Nephron progenitor cell (in vitro differentiated cells): ENCODE measurements at regions not wholly inside any gene's neighbourhood (a gene's known extent, or its start where the extent isn't known, plus 50 kb on each side); places are given as distances from the start of the nearest gene placed in this dataset.

ENCODE experiments used
- DNase-seq: peaks from one replicate; pipeline ENCODE4 v3.0.0; 2021
- H3K27ac Mint-ChIP-seq: 2 replicates; pipeline ENCODE4 v1.8.0; 2021; ENCODE audit warnings: mild to moderate bottlenecking, moderate library complexity, mixed read lengths
- H3K27me3 Mint-ChIP-seq: 2 replicates; pipeline ENCODE4 v1.8.0; 2021; ENCODE audit warnings: mild to moderate bottlenecking, low read depth, mixed read lengths; ENCODE audit not compliant: poor library complexity
- H3K36me3 Mint-ChIP-seq: 2 replicates; pipeline ENCODE4 v1.8.0; 2021; ENCODE audit warnings: low read depth, mixed read lengths
- H3K4me1 Mint-ChIP-seq: 2 replicates; pipeline ENCODE4 v1.8.0; 2021; ENCODE audit warnings: mixed read lengths
- H3K4me3 Mint-ChIP-seq: 2 replicates; pipeline ENCODE4 v1.8.0; 2021; ENCODE audit warnings: mild to moderate bottlenecking, moderate library complexity, mixed read lengths
- H3K9me3 Mint-ChIP-seq: 2 replicates; pipeline ENCODE4 v1.8.0; 2021; ENCODE audit warnings: mild to moderate bottlenecking, moderate library complexity, mixed read lengths
- CTCF ChIP-seq: fragments of 200-600 bp; sonication (generic); IDR thresholded peaks from 2 replicates; pipeline ENCODE4 v1.5.0; 2021; ENCODE audit warnings: antibody characterized with exemption

- no peak overlapping the region for H3K27ac Mint-ChIP-seq
Observed at GRCh38 chr13:107778094-107778493, 437.2 kb downstream of the LIG4 start.

GRCh38 chr13:107770541-107770940 is 444.8 kb downstream of the LIG4 start:
- no peaks in the 10 kb centered on the region for H3K36me3 Mint-ChIP-seq
- H3K27ac Mint-ChIP-seq: no peak overlapping the region
- H3K4me1 Mint-ChIP-seq: no peaks in the 10 kb centered on the region
- no peaks in the 10 kb centered on the region for H3K27me3 Mint-ChIP-seq
- no peak for DNase-seq
- H3K9me3 Mint-ChIP-seq: peaks cover 4% of the 10 kb centered on the region
- H3K4me3 Mint-ChIP-seq: no peak overlapping the region
- no peak for TF ChIP-seq CTCF

More at GRCh38 chr13:107778094-107778493, 437.2 kb downstream of the LIG4 start:
- no peak for DNase-seq
- Mint-ChIP-seq H3K36me3 (no peaks in the 10 kb centered on the region), H3K4me3 (no peak overlapping the region), H3K4me1 (no peaks in the 10 kb centered on the region), H3K27me3 (no peaks in the 10 kb centered on the region), H3K9me3 (peaks cover 9% of the 10 kb centered on the region)
- TF ChIP-seq CTCF: no peak

- DNase-seq: no peak
- H3K4me3 Mint-ChIP-seq: no peak overlapping the region
- H3K36me3 Mint-ChIP-seq: no peaks in the 10 kb centered on the region
- H3K4me1 Mint-ChIP-seq: no peaks in the 10 kb centered on the region
- peaks cover 2% of the 10 kb centered on the region for H3K27me3 Mint-ChIP-seq
- H3K27ac Mint-ChIP-seq: peak overlapping the region; percentile 20
- no peak for TF ChIP-seq CTCF
- peaks cover 4% of the 10 kb centered on the region for H3K9me3 Mint-ChIP-seq
Observed at GRCh38 chr13:107767119-107767518, 448.2 kb downstream of the LIG4 start.

- Mint-ChIP-seq H3K9me3 (peaks cover 4% of the 10 kb centered on the region), H3K36me3 (no peaks in the 10 kb centered on the region), H3K4me1 (no peaks in the 10 kb centered on the region), H3K27ac (no peak overlapping the region), H3K27me3 (peaks cover 2% of the 10 kb centered on the region), H3K4me3 (no peak overlapping the region)
- DNase-seq: no peak
- no peak for TF ChIP-seq CTCF
Observed at GRCh38 chr13:107765724-107766401, 449.5 kb downstream of the LIG4 start.

GRCh38 chr13:107764046-107764445 is 451.3 kb downstream of the LIG4 start:
- no peak for TF ChIP-seq CTCF
- no peak for DNase-seq
- H3K36me3 Mint-ChIP-seq: no peaks in the 10 kb centered on the region

GRCh38 chr13:107753748-107754147 is 461.6 kb downstream of the LIG4 start:
- Mint-ChIP-seq H3K27ac (no peak overlapping the region), H3K36me3 (no peaks in the 10 kb centered on the region), H3K4me1 (peaks cover 14% of the 10 kb centered on the region), H3K4me3 (no peak overlapping the region), H3K27me3 (no peaks in the 10 kb centered on the region), H3K9me3 (no peaks in the 10 kb centered on the region)
- TF ChIP-seq CTCF: no peak
- DNase-seq: no peak

More at GRCh38 chr13:107764046-107764445, 451.3 kb downstream of the LIG4 start:
- H3K9me3 Mint-ChIP-seq: peaks cover 4% of the 10 kb centered on the region
- no peak overlapping the region for H3K4me3 Mint-ChIP-seq
- H3K27me3 Mint-ChIP-seq: peaks cover 2% of the 10 kb centered on the region
- H3K4me1 Mint-ChIP-seq: no peaks in the 10 kb centered on the region
- no peak overlapping the region for H3K27ac Mint-ChIP-seq
